NOMO-1 treated with dmso at 0.1 percent for 144 hours (cell line): ENCODE measurements at regions not wholly inside any gene's neighbourhood (a gene's known extent, or its start where the extent isn't known, plus 50 kb on each side); places are given as distances from the start of the nearest gene placed in this dataset.

Experiments used
- DNase-seq: peaks from one replicate; lab custom pipeline; 2025; ENCODE audit not compliant: unreplicated experiment; lab: John Stamatoyannopoulos, UW

GRCh38 chr2:117701365-117701764, 113.1 kb upstream of the DDX18 start:
- DNase-seq, result no peak

DNA sequence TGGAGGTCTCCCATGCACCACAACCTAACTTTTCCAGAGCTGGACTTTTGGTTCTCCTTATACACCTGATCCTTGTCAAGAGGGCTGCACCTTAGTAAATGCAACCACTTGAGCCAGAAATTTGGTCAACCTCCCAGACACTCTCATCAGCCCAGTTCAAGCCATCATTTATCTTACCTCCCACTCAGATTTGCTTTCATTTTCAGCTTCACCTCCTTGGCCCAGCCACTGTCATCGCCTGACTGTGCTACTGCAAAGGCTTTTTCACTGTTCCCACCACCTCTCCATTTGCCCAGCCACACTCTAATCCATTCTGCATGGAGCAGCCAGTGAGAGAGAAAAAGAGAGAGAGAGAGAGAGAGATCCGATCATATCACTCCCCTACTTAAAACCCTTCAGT, 112.4 kb upstream of the DDX18 start:
- no peak for DNase-seq

GRCh38 chr2:117703858-117704257, 110.6 kb upstream of the DDX18 start:
- no peak for DNase-seq

GRCh38 chr2:117704818-117705217, 109.7 kb upstream of the DDX18 start:
- no peak for DNase-seq

DNA sequence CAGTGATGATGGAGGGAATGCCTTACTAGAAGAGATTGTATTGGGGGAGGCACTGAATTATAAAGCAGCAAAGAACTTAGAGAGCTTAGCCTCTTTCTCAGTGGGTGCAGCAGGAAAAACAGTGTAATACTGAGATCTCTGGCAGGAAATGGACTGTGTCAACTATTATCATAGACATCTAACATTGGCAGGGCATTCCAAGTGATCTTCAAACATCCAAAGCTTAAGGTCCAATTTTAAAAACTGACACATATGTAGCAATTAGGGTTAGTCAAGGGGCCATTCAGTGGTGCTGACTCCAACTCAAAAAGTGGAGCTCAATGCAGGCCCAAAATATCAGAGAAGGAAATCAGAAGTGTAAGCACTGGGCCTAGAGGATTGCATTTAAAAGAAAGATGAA, 106.6 kb upstream of the DDX18 start:
- DNase-seq, result no peak

- DNase-seq, result no peak
Measured at GRCh38 chr2:117712684-117713083, 101.8 kb upstream of the DDX18 start.

- DNase-seq, result no peak
Measured at GRCh38 chr2:117714110-117714509, 100.4 kb upstream of the DDX18 start.

- no peak for DNase-seq
Measured at GRCh38 chr2:117714745-117715417, 99.6 kb upstream of the DDX18 start.

- no peak for DNase-seq
Measured at GRCh38 chr2:117716505-117716904, 98.0 kb upstream of the DDX18 start.

DNA sequence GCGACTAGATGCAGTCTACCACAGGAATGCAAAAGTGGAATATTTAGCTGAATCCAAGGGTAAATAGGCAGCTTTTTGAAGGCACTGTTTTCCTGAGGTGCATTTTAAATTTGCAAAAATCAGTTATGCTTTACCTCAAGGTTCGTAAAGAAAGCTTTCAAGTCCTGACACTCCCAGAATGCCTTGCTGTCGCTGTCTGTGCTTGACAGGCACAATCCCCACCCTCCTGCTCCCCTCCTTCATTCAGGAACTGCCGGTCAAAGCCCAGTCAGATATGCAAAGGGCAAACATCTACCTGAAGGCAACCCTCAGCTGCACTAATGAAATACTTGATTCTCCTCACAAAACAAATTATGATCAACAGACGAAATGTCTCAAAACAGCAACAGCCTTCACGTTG, 97.4 kb upstream of the DDX18 start:
- DNase-seq, result no peak

- DNase-seq, result no peak
Measured at GRCh38 chr2:117718048-117718447, 96.4 kb upstream of the DDX18 start.

DNA sequence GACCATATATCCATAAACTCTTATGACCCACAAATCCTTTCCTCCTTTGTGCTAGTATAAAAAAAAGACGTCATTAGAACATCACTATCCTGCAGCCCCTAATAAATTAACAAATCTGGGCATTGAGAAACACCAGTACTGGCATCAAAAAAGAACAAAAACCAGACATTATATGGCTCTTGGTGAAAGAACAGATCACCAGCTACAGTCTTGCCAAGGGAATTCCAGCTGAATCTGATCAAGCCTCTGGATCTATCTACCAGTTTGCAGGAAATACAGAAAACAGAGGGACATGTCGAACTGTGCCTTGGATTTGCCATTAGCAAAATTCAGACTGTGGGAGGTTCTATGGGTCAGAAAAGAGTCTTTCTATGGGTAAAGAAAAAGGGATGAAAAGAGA, 93.7 kb upstream of the DDX18 start:
- no peak for DNase-seq

DNA sequence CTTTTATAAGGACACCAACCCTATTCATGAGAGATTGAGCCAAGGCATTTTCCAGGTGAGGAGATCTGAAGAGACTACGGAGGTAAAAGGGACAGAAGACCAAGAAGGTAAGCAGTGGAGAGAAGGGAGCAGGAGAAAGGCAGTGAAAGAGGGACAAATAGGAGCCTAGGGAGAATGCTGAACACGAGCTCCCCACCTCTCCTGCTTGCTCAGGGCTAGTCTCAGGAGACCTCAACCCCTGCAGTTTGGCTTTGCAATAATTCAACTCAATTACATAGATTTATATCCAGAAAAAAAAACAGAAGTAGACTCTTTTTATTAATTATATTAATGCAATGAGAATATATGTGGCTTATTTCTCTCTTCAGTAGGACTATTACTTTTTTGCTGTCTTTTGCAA, 91.0 kb upstream of the DDX18 start:
- DNase-seq, result no peak

- DNase-seq, result no peak
Measured at GRCh38 chr2:117723888-117724434, 90.5 kb upstream of the DDX18 start.

- DNase-seq, result no peak
Measured at GRCh38 chr2:117726747-117727146, 87.7 kb upstream of the DDX18 start.

GRCh38 chr2:117737846-117738245, 76.6 kb upstream of the DDX18 start:
- DNase-seq, result no peak

DNA sequence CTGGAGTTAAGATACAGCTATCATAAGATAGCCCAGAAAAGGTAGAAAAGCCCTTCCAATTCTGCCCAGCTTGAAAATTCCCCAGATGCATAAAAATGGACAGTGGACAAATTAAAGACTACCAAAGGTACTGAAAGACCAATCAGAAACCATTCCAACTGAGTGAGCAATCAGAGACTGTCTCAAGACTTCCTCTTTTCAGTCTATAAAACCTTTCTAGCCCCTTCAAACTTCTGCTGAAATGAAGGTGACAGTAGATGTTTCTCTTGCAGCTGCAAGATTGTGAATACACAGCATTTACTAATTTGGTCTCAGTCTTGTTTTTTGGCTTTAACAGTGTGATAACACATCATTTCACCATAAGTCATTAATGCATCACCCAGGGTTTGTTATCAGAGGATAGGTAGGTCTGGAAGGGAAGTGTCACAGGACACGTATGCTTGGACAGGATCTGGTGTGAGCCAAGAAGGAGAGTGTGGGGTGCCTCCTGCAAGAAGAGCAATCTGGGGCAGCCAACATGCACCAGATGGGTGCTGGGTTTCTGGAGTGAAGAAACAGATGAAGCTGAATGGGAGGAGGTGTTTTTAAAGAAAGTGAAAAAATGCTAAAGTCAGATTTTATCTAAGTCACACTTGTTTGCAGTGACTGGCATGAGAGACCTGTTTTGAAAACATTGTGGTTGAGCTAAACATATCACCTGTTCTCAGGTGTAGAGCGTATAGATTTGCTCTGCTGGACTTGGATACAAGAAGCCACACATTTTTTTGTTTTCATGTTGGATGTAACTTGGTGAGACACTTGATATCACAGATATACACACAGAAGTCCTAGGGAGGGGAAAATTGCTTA, 75.3 kb upstream of the DDX18 start:
- DNase-seq, result no peak

- DNase-seq, result no peak
Measured at GRCh38 chr2:117745537-117745936, 69.0 kb upstream of the DDX18 start.

DNA sequence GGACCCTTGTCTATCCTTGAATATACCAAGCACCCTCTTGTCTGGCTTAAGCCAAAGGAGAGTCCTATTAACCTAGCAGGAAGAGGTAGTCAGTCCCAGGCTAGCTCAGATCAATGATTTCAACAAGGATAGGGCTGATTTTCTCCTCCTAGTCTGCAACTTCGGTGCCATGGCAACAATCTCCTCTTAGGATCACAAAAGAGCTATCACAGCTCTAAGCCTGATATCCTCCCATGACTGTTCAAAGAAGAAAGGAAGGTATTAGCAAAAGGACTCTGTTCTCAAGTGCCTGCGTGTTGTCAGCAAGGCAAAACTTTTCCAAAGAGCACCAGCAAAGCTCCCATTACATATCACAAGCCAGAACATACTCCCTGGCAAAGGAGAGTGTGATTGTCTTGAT, 58.7 kb upstream of the DDX18 start:
- DNase-seq, result no peak

GRCh38 chr2:117760916-117761315, 53.6 kb upstream of the DDX18 start:
- no peak for DNase-seq

- DNase-seq, result no peak
Measured at GRCh38 chr2:117762454-117762853, 52.0 kb upstream of the DDX18 start.

GRCh38 chr2:117763804-117764203, 50.7 kb upstream of the DDX18 start:
- DNase-seq, result no peak
